ENCODE measurements at regions not wholly inside any gene's neighbourhood (a gene's known extent, or its start where the extent isn't known, plus 50 kb on each side); places are given as distances from the start of the nearest gene placed in this dataset.

- Histone ChIP-seq H3K4me3 (no peak overlapping the region), H3K27me3 (no peaks in the 10 kb centered on the region), H3K27ac (no peak overlapping the region), H3K36me3 (no peaks in the 10 kb centered on the region), H3K4me1 (ENCODE audit: insufficient read depth) (no peaks in the 10 kb centered on the region), H3K9me3 (no peaks in the 10 kb centered on the region)
- DNase-seq = no peak
- TF ChIP-seq POLR2A (IDR thresholded peaks at IDR 0.05) (no peak), CTCF (IDR thresholded peaks at IDR 0.05) (no peak), EP300 (IDR thresholded peaks at IDR 0.05) (no peak)
- intact Hi-C loops (cut with DNase I) = no loop called here
- 34 to 59% (median 44%) methylated on average over 5 of the region's 5 CpGs for WGBS, 3 donors
Measured at GRCh38 chrX:26376037-26376708, 160.2 kb downstream of the MAGEB5 start.

- H3K36me3 ChIP-seq = no peaks in the 10 kb centered on the region
- DNase-seq = no peak
- no peak overlapping the region for H3K27ac ChIP-seq
- TF ChIP-seq POLR2A (IDR thresholded peaks at IDR 0.05) (no peak), EP300 (IDR thresholded peaks at IDR 0.05) (no peak), CTCF (IDR thresholded peaks at IDR 0.05) (no peak)
- no peaks in the 10 kb centered on the region for H3K4me1 ChIP-seq (ENCODE audit: insufficient read depth)
- no peaks in the 10 kb centered on the region for H3K9me3 ChIP-seq
- intact Hi-C loops (cut with DNase I) = no loop called here
- H3K27me3 ChIP-seq = no peaks in the 10 kb centered on the region
- no peak overlapping the region for H3K4me3 ChIP-seq
- 46 to 68% (median 65%) methylated on average over 3 of the region's 3 CpGs for WGBS, 3 donors
Measured at GRCh38 chrX:26375346-26375745, 159.4 kb downstream of the MAGEB5 start.

GRCh38 chrX:26373829-26374228 lies 157.9 kb downstream of the MAGEB5 start:
- no peak for TF ChIP-seq CTCF (IDR thresholded peaks at IDR 0.05)
- no peak for TF ChIP-seq EP300 (IDR thresholded peaks at IDR 0.05)
- 71 to 77% (median 74%) methylated on average over 5 of the region's 5 CpGs for WGBS, 3 donors
- no peaks in the 10 kb centered on the region for H3K36me3 ChIP-seq
- DNase-seq = no peak
- no peaks in the 10 kb centered on the region for H3K9me3 ChIP-seq
- H3K27me3 ChIP-seq = no peaks in the 10 kb centered on the region
- no peaks in the 10 kb centered on the region for H3K4me1 ChIP-seq (ENCODE audit: insufficient read depth)
- no peak overlapping the region for H3K4me3 ChIP-seq
- no peak overlapping the region for H3K27ac ChIP-seq
- intact Hi-C loops (cut with DNase I) = no loop called here

GRCh38 chrX:26352891-26353430 lies 137.0 kb downstream of the MAGEB5 start:
- intact Hi-C loops (cut with DNase I) = no loop called here
- no peak overlapping the region for H3K27ac ChIP-seq
- no peaks in the 10 kb centered on the region for H3K4me1 ChIP-seq (ENCODE audit: insufficient read depth)
- no peak for DNase-seq
- H3K27me3 ChIP-seq = no peaks in the 10 kb centered on the region
- H3K4me3 ChIP-seq = no peak overlapping the region
- TF ChIP-seq POLR2A (IDR thresholded peaks at IDR 0.05) (no peak), CTCF (IDR thresholded peaks at IDR 0.05) (no peak), EP300 (IDR thresholded peaks at IDR 0.05) (no peak)
- WGBS, 3 donors = 64 to 71% (median 71%) methylated on average over 3 of the region's 3 CpGs
- H3K9me3 ChIP-seq = no peaks in the 10 kb centered on the region
- H3K36me3 ChIP-seq = no peaks in the 10 kb centered on the region
